GM18498 (cell line): ENCODE measurements at regions not wholly inside any gene's neighbourhood (a gene's known extent, or its start where the extent isn't known, plus 50 kb on each side); places are given as distances from the start of the nearest gene placed in this dataset.

ENCODE experiments used
- ATAC-seq: cut with Tn5 transposase; IDR thresholded peaks from one replicate; pipeline ENCODE4 v1.9.1; 2021; ENCODE audit warnings: mild to moderate bottlenecking, moderate library complexity; ENCODE audit not compliant: unreplicated experiment

DNA sequence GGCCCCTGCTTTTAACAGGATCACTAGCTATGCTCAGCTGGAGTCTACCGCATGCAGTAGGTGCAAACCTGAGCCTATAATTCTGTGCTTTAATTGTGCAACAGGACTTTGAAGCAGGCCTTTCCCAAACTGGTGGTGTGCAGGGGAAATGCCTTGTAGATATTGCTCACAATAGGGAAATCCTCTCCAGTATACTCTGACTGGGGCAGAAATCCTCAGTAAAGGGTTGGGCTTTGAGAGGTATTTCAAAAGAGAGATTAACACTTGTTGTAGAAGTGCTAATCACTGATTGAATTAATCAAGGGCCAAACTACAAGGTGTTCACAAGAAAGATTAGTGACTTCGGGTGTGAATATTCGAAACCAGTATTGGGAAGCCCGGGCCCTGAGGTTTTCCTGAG, 58.5 kb upstream of the EXOC6 start:
- ATAC-seq: no peak

DNA sequence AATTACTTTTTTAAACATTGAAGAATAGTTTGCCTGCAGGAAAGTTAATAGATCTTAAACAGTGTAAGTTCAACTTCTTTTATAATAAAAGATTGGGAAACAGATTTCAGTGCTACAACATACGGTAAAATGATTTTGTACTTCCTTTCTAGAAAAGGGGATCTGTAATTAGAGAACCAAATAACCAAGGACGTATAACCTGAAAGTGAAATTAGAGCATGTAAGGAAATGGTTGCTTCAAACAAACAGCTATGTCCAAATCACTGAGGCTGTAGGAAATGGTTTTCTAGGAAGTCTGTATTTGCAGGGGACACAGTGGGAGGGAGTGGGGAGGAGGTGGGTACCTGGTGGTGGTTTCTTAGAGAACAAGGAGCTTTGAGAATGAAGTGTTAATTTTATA, 57.9 kb upstream of the EXOC6 start:
- ATAC-seq: no peak

DNA sequence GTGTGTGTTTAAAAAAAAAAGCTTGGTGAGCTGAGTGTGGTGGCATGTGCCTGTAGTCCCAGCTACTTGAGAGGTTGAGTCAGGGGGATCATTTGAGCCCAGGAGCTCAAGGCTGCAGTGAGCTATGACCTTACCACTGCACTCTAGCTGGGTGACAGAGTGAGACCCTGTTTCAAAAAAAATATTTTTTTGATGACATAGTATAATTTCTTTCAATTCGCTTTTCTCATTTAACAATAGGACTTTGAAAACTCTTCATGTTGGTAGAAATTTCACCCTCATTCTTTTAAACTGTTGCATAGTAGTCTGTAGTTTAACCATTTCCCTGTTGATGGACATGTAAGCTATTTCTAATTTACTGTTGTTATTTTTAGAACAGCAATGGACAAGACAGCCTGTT, 55.7 kb upstream of the EXOC6 start:
- no peak for ATAC-seq
